B cell (primary cell): ENCODE measurements at regions not wholly inside any gene's neighbourhood (a gene's known extent, or its start where the extent isn't known, plus 50 kb on each side); places are given as distances from the start of the nearest gene placed in this dataset.

Experiments used
- EZH2 ChIP-seq: IDR thresholded peaks from 2 replicates; pipeline ENCODE4 v1.6.1; 2012; ENCODE audit warnings: borderline replicate concordance, low read depth, mild to moderate bottlenecking, moderate library complexity, low read length; ENCODE audit not compliant: insufficient read depth, poor library complexity, severe bottlenecking
- TF ChIP-seq, protein P1 (sequence below): fragments of 200-600 bp; IDR thresholded peaks from one replicate; pipeline ENCODE4 v1.8.0; 2022; ENCODE audit warnings: antibody characterized with exemption, mild to moderate bottlenecking

DNA sequence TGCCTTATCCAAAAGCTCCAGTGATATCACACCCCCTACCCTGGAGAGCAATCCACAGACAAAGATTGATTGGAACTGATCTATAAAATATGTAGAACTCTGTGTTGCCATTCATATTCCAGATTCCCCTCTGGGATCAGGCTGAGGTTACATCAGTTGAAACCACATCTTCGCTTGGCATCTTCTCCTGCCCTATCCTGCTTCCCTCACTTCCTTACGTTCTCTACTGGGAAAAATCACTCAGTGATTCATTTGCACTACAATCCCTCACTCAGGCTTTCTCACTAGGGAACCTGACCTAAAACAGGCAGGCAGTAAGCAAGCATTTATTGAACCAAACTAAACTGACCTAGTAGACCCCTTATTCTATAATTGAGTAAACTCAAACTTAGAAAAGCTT lies 111.7 kb downstream of the ESM1 start:
- TF ChIP-seq, protein P1, sequence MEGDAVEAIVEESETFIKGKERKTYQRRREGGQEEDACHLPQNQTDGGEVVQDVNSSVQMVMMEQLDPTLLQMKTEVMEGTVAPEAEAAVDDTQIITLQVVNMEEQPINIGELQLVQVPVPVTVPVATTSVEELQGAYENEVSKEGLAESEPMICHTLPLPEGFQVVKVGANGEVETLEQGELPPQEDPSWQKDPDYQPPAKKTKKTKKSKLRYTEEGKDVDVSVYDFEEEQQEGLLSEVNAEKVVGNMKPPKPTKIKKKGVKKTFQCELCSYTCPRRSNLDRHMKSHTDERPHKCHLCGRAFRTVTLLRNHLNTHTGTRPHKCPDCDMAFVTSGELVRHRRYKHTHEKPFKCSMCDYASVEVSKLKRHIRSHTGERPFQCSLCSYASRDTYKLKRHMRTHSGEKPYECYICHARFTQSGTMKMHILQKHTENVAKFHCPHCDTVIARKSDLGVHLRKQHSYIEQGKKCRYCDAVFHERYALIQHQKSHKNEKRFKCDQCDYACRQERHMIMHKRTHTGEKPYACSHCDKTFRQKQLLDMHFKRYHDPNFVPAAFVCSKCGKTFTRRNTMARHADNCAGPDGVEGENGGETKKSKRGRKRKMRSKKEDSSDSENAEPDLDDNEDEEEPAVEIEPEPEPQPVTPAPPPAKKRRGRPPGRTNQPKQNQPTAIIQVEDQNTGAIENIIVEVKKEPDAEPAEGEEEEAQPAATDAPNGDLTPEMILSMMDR: no peak
- no peak for TF ChIP-seq EZH2
